ENCODE measurements at regions not wholly inside any gene's neighbourhood (a gene's known extent, or its start where the extent isn't known, plus 50 kb on each side); places are given as distances from the start of the nearest gene placed in this dataset.
"Not testable (repeated sequence)": the region's sequence is repeated elsewhere in the genome, so short reads cannot be mapped to it uniquely, and the experiment has no call there.

DNA sequence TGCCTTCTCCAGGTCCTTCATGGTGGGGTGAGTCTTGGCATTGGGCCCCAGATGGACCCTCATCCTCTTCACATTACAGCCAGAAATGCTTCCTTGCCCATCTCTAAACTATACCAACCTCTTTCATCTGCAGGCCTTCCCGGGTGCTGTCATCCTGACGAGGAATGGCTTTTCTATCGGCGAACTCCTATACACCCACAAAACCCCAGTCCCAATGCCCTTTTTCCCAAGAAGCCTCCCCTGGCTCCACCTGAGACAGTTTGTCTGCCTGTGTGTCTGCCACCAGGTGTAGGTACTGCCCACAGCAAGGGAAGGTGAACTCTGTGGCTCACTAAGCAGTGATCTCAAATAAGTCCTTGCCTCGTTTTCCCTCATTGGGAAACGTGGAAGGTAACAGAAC is 55.3 kb downstream of the PTPRS start:
- TF ChIP-seq, protein P1, sequence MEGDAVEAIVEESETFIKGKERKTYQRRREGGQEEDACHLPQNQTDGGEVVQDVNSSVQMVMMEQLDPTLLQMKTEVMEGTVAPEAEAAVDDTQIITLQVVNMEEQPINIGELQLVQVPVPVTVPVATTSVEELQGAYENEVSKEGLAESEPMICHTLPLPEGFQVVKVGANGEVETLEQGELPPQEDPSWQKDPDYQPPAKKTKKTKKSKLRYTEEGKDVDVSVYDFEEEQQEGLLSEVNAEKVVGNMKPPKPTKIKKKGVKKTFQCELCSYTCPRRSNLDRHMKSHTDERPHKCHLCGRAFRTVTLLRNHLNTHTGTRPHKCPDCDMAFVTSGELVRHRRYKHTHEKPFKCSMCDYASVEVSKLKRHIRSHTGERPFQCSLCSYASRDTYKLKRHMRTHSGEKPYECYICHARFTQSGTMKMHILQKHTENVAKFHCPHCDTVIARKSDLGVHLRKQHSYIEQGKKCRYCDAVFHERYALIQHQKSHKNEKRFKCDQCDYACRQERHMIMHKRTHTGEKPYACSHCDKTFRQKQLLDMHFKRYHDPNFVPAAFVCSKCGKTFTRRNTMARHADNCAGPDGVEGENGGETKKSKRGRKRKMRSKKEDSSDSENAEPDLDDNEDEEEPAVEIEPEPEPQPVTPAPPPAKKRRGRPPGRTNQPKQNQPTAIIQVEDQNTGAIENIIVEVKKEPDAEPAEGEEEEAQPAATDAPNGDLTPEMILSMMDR (IDR thresholded peaks at IDR 0.05; ENCODE audit: control insufficient read depth, insufficient read depth, low read depth, low read length, missing control alignments) = no peak
- no peak overlapping the region for H3K4me3 ChIP-seq (ENCODE audit: control insufficient read depth, low read depth, low read length)
- no peak for DNase-seq (ENCODE audit: low read depth)

DNA sequence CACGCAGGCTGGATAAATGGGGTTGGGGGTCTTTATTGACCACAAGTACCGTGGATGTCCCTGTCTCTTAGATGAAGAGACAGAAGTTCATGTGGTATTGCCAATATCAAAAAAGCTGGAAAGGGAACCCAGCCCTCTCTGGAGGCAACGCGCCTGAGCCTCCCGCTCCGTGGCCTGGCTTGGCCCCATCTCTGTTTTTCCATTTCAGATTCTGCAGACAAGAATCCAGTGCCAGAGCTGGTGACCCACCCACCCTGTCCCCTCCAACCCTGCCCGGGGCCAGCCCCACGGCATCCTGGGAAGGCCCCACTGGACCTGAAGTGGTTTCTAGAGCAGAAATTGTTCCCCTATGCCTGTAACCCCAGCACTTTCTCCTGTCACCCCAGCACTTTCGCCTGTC is 57.7 kb downstream of the PTPRS start:
- DNase-seq (ENCODE audit: low read depth) = no peak
- TF ChIP-seq, protein P1 (IDR thresholded peaks at IDR 0.05; ENCODE audit: control insufficient read depth, insufficient read depth, low read depth, low read length, missing control alignments) = no peak
- H3K4me3 ChIP-seq (ENCODE audit: control insufficient read depth, low read depth, low read length) = no peak overlapping the region

DNA sequence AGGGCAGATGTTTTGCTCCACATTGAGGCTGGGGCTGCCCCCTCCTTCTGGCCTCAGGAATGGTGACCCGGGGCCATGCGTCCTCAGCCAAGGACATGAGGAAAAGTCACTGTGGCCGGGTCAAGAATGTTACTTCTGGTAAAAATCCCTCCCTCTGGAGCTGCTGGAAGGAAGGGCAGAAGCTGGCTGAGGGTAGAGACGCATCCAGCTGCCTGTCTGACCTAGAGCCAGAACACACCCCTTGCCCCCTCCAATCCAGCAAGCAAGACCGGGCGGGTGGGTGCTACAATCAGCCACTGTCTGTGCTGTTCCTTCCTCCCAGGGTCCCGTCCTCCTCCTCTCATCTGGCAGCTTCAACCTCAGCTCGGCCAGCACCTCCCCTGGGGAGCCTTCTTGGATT is 59.0 kb downstream of the PTPRS start:
- DNase-seq (ENCODE audit: low read depth) = no peak
- H3K4me3 ChIP-seq (ENCODE audit: control insufficient read depth, low read depth, low read length) = no peak overlapping the region
- TF ChIP-seq, protein P1 (IDR thresholded peaks at IDR 0.05; ENCODE audit: control insufficient read depth, insufficient read depth, low read depth, low read length, missing control alignments) = no peak

DNA sequence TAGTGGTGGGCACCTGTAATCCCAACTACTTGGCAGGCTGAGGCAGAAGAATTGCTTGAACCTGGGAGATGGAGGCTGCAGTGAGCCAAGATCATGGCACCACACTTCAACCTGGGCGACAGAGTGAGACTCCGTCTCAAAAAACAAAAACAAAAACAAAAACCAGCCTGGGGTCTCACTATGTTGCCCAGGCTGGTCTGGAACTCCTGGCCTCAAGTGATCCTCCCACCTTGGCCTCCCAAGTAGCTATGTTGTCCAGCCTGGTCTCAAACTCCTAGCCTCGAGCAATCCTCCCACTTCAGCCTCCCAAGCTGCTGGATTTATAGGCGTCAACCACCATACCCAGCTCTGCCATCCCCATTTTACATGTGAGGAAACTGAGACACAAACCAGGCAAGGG is 64.9 kb downstream of the PTPRS start:
- not testable (repeated sequence) for DNase-seq (ENCODE audit: low read depth); H3K4me3 ChIP-seq (ENCODE audit: control insufficient read depth, low read depth, low read length)

DNA sequence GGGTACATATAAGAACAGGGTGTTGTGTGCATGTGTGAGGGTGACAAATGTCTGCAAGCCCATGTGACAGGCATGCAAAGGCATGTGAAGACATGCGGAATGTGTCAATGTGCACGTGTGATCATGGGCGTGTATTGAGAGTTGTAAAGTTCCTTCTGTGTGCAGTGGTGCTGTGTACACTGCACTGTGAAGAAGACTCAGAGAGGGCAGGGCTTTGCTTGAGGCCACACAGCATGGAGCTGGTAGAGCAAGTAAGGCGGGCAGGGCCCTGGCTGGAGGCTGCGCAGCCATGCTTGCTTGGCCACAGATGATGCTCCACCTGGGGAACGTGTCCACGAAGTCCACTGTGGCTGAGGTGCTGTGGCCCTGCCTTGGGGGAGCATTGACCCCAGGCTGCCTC is 66.8 kb downstream of the PTPRS start:
- TF ChIP-seq, protein P1 (IDR thresholded peaks at IDR 0.05; ENCODE audit: control insufficient read depth, insufficient read depth, low read depth, low read length, missing control alignments) = no peak

DNA sequence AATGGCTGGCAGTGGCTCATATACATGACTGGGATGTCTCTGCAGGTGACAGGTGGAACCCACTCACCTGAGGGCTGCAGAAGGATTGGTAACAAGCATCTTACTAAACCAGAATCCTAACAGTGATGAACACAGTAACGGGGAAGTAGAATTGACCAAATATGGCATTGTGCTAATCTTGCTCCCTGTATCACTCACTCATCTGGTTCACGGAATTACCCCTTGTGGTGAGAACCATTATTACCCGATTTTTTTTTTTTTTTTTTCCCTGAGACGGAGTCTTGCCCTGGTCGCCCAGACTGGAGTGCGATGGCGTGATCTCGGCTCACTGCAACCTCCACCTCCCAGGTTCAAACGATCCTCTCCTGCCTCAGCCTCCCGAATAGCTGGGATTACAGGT is 69.5 kb downstream of the PTPRS start:
- no peak for DNase-seq (ENCODE audit: low read depth)
- TF ChIP-seq, protein P1 (IDR thresholded peaks at IDR 0.05; ENCODE audit: control insufficient read depth, insufficient read depth, low read depth, low read length, missing control alignments) = peak; percentile 20
- no peak overlapping the region for H3K4me3 ChIP-seq (ENCODE audit: control insufficient read depth, low read depth, low read length)

More for the DNA sequence above, 66.8 kb downstream of the PTPRS start:
- no peak overlapping the region for H3K4me3 ChIP-seq (ENCODE audit: control insufficient read depth, low read depth, low read length)
- no peak for DNase-seq (ENCODE audit: low read depth)

DNA sequence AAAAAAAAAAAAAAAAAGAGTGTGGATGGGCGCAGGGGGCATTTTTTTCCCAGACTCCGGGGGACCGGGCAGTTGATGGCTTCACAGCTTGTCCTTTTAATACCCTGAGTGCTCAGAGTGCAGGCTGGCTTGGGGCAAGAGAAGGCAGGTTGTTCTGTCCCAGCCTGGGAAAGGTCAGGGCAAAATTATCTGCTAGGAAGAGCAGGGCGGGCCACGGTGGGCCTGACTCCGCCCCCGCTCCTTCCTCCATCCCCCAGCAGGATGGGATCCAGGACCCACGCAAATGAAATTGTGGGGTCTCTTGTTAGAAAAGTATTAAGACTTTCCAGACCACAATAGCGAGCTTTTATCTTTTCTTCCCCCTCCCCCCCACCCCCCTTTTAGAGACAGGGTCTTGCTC is 70.7 kb downstream of the PTPRS start:
- TF ChIP-seq, protein P1 (IDR thresholded peaks at IDR 0.05; ENCODE audit: control insufficient read depth, insufficient read depth, low read depth, low read length, missing control alignments) = no peak
- H3K4me3 ChIP-seq (ENCODE audit: control insufficient read depth, low read depth, low read length) = no peak overlapping the region

More for the DNA sequence above, 70.7 kb downstream of the PTPRS start:
- DNase-seq (ENCODE audit: low read depth) = no peak

All from AG09309 (cell line).